ENCODE measurements at regions not wholly inside any gene's neighbourhood (a gene's known extent, or its start where the extent isn't known, plus 50 kb on each side); places are given as distances from the start of the nearest gene placed in this dataset.
"Not testable (repeated sequence)": the region's sequence is repeated elsewhere in the genome, so short reads cannot be mapped to it uniquely, and the experiment has no call there.

DNA sequence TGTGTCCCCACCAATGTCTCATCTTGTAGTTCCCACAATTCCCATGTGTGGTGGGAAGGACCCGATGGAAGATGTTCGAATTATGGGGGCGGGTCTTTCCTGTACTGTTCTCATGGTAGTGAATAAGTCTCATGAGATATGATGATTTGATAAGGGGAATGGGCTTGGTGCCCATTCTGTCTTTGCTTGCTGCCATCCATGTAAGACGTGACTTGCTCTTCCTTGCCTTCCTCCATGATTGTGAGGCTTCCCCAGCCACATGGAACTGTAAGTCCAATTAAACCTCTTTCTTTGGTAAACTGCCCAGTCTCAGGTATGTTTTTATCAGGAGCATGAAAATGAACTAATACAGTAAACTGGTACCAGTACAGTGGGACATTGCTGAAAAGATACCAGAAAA is 909.9 kb upstream of the KLHL29 start:
- CTCF ChIA-PET = not testable (repeated sequence)

More for the DNA sequence above, 909.9 kb upstream of the KLHL29 start:
- H3K4ac ChIP-seq (ENCODE audit: low read depth, low read length); H3K4me2 ChIP-seq (ENCODE audit: low read depth, low read length); H3K14ac ChIP-seq (replicated peaks; ENCODE audit: low read depth, low read length); H3K27me3 ChIP-seq (ENCODE audit: control insufficient read depth, insufficient read depth, low read length); H3K4me1 ChIP-seq (ENCODE audit: control insufficient read depth, insufficient read depth, low read length); H2BK120ac ChIP-seq (ENCODE audit: low read depth, low read length); in situ Hi-C loops (cut with MboI; ENCODE audit: low sequenced_read_pairs); H2AFZ ChIP-seq (replicated peaks; ENCODE audit: low read length, poor library complexity); H2AK5ac ChIP-seq (ENCODE audit: low read depth, low read length); H3K9me1 ChIP-seq (ENCODE audit: insufficient read depth, low read length); H4K91ac ChIP-seq (ENCODE audit: insufficient read depth, low read depth, low read length); H3K36me3 ChIP-seq (ENCODE audit: control insufficient read depth, insufficient read depth, low read length); POLR2A ChIA-PET (ENCODE audit: unreplicated experiment); BruUV-seq (replicated peaks); DNase-seq; H4K8ac ChIP-seq (ENCODE audit: low read depth in 2 of 2, low read length in 2 of 2); H3K27ac ChIP-seq (ENCODE audit: insufficient read depth, low read length); H3K4me3 ChIP-seq (ENCODE audit: insufficient read depth, low read depth, low read length); intact Hi-C loops (cut with micrococcal nuclease); H2BK20ac ChIP-seq (ENCODE audit: low read depth, low read length); H2BK5ac ChIP-seq (ENCODE audit: low read depth, low read length, poor library complexity, severe bottlenecking); H3K56ac ChIP-seq (ENCODE audit: extremely low read depth, insufficient read depth, low read length); H2BK15ac ChIP-seq (ENCODE audit: low read depth, low read length); dilution Hi-C loops (cut with HindIII; ENCODE audit: low sequenced_read_pairs, unreplicated experiment); H3K9ac ChIP-seq (ENCODE audit: low read depth, low read length); H4K5ac ChIP-seq (ENCODE audit: low read depth, low read length); H2AK9ac ChIP-seq (replicated peaks; ENCODE audit: low read depth, low read length, poor library complexity); H3K23ac ChIP-seq (ENCODE audit: low read depth, low read length); ATAC-seq (ENCODE audit: low read depth); H3K18ac ChIP-seq (ENCODE audit: low read depth, low read length); H3K79me1 ChIP-seq (ENCODE audit: low read depth in 1 of 2, low read length in 2 of 2); H4K20me1 ChIP-seq (ENCODE audit: insufficient read depth, low read length): not testable (repeated sequence)
- WGBS, 2 experiments (ENCODE audit: extremely low coverage in 2 of 2, insufficient read length in 1 of 2) = no CpG with 5 or more reads among the region's 4 CpGs
- H3K9me3 ChIP-seq (ENCODE audit: control insufficient read depth, insufficient read depth, low read length) = peaks cover 12% of the 10 kb centered on the region; the same call in 1 of the 2 replicates

Measured in IMR-90 (cell line).